Jurkat, Clone E6-1 (cell line): ENCODE measurements at regions not wholly inside any gene's neighbourhood (a gene's known extent, or its start where the extent isn't known, plus 50 kb on each side); places are given as distances from the start of the nearest gene placed in this dataset.
"Not testable (repeated sequence)": the region's sequence is repeated elsewhere in the genome, so short reads cannot be mapped to it uniquely, and the experiment has no call there.

Source experiments
- DNase-seq: peaks from one replicate; pipeline ENCODE4 v3.0.0-alpha.2; 2011; ENCODE audit warnings: low read depth, low spot score
- H3K4me3 ChIP-seq: 2 replicates; pipeline ENCODE4 v1.5.1; 2011; ENCODE audit warnings: mild to moderate bottlenecking, low read length, control low read depth, moderate library complexity

GRCh38 chr6:119449331-119450156 is 100.0 kb upstream of the MAN1A1 start:
- DNase-seq = no peak
- H3K4me3 ChIP-seq = no peak overlapping the region

DNA sequence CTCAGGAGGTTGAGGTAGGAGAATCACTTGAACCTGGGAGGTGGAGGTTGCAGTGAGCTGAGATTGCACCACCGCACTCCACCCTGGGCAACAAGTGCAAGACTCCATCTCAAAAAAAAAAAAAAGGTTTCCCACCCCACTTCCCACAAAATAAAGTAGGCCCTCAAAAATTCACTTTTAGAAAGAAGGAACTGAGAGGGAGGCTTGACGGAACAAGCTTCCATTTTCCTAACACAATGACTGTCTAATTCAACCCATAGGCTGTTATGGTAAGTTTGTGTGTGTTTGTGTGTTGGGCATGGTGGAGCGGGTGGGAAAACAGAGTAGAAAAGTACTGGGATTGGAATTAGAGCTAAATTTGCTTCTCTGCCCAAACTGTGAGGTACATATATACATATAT is 98.4 kb upstream of the MAN1A1 start:
- no peak overlapping the region for H3K4me3 ChIP-seq
- no peak for DNase-seq

DNA sequence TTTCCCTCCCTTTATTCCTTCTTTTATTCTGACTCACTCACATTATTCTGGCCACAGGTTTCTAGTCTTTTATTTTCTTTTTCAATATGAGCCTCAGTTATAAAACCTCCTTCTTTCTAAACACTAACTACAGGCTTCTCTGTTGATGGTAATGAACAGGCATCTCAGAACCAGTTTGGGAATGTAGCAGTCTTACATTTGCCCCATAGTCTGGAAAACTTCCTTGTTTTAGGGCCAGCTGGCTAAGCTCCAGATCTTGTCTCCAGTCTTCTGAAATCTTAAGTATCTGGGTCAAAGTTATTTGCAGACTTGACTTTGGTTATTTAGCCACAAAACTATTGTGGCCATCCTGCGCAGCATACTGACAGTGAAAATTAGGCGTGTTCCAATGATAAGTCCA is 97.0 kb upstream of the MAN1A1 start:
- no peak for DNase-seq
- H3K4me3 ChIP-seq = no peak overlapping the region

DNA sequence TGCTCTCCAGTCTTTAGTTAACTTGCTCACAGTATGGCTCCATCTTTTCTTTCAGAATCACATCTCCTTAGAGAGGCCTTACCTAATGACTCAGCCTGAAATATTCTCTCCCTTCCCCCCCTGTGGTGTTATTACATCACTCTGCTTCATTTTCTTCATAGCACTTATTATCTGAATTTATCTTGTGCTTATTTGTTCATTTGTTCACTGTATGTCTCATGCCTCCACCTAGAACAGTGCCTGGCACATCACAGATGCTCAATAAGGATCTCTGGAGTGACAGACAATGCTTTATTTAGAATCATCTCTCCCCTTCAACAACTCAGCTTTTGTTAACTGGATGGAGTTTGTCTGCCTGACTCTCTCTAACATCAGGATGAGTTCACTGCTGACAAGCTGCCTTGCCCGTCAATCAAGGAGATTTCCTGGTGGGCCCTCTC is 96.6 kb upstream of the MAN1A1 start:
- DNase-seq = no peak
- H3K4me3 ChIP-seq = no peak overlapping the region

DNA sequence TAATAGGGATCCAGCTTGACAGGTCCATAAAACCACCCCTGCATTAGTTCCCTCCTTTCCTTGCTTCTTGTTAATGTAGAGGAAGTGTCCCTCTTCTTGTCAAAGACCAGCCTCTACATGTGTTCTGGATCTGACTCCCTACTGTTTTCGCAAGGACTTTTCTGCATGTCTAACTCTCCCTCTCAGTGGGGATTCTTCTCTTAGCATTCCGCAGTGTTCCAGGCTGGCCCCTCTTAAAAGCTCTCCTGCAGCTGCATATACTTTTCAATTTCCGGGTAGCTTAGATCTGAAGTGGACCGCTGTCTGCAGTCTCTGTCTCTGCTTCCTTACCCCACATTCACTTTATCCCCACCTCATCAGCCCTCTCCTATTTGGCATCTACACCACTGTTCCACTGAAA is 96.1 kb upstream of the MAN1A1 start:
- H3K4me3 ChIP-seq = no peak overlapping the region
- DNase-seq = no peak

GRCh38 chr6:119444642-119445557 is 95.3 kb upstream of the MAN1A1 start:
- no peak overlapping the region for H3K4me3 ChIP-seq
- no peak for DNase-seq

DNA sequence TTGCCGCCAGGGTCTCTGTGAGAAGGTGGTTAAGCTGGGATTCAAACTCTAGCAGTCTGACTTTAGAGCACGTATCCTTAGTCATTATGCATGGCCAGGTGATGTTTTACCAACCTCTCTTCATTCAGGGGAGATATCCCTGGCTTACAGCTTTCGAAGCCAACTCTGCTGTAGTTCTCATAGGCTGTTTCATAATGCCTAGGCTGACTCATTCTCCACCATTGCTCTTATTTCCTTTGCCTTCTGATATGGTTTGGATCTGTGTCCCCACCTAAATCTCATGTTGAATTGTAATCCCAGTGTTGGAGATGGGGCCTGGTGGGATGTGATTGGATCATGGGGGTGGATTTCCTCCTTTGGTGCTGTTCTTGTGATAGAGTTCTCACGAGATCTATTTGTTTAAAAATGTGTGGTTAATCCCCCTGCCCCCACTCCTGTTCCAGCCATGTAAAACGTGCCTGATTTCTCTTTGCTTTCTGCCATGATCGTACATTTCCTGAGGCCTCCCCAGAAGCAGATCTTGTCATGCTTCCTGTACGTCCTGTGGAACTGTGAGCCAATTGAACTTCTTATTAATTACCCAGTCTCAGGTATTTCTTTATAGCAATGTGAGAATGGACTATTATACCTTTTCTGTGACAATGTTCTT is 94.6 kb upstream of the MAN1A1 start:
- no peak for DNase-seq
- H3K4me3 ChIP-seq = no peak overlapping the region

- H3K4me3 ChIP-seq = no peak overlapping the region
- no peak for DNase-seq
Measured at GRCh38 chr6:119442776-119443184, 93.2 kb upstream of the MAN1A1 start.

GRCh38 chr6:119440953-119441352 is 91.4 kb upstream of the MAN1A1 start:
- no peak overlapping the region for H3K4me3 ChIP-seq
- DNase-seq = no peak

- DNase-seq = no peak
- H3K4me3 ChIP-seq = no peak overlapping the region
Measured at GRCh38 chr6:119436583-119436982, 87.0 kb upstream of the MAN1A1 start.

DNA sequence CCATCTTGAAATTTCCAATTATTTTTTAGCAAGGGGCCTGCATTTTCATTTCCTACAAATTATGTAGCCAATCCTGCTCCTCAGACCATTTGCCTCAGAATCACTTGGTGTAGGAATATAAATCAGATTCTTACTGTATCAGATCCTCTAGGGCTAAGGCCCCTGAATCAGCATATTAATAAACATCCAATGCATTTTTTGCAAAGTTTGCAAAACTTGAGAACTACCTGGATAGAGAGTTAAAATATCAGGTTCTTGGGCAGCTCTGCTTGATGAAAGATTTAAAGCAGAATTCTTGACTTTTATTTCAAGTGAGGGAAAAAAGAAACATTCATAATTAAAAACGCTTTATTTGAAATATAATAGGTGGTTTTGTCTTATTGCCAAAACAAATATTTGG is 82.2 kb upstream of the MAN1A1 start:
- no peak overlapping the region for H3K4me3 ChIP-seq
- no peak for DNase-seq

GRCh38 chr6:119430805-119431204 is 81.2 kb upstream of the MAN1A1 start:
- no peak for DNase-seq
- no peak overlapping the region for H3K4me3 ChIP-seq

DNA sequence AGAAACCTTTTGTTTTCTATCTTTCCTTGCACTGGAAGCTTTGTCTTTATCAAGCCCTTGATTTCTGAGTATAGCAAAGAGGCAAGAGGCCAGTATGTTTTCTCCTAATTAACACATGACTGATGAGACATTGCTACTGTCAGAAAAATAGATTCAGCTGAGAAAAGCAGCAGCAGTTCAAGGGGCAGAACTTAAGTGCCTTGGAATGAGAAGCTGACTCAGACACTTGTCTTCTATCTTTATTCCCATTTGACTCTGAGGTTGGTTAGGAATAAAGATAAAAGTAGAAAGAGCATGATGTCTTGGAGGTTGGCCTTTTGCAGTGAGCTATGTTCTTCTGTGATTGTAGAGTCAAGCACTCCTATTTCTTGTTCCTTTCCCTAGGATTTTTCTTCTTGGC is 79.1 kb upstream of the MAN1A1 start:
- DNase-seq = no peak
- no peak overlapping the region for H3K4me3 ChIP-seq

DNA sequence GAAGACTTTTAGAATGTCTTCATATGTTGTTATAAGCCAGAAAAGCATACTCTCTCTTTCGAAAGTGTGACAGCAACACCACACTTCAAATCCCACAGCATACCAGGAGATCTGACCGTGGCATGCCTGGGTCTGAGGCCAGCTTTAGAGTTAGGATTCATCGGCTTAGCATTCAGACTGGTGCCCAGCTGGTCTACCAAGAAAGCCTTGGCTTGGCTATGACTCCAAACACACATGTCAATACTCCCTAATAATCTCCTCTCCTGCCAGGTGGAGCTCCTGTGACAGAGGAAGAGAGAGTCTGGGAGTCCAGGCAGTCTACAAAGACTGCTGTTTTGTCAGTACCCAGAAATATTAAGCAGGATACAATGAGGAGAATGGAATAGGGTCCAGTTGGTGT is 77.1 kb upstream of the MAN1A1 start:
- DNase-seq = no peak

GRCh38 chr6:119423996-119424395 is 74.4 kb upstream of the MAN1A1 start:
- no peak overlapping the region for H3K4me3 ChIP-seq
- no peak for DNase-seq

More for the DNA sequence above, 77.1 kb upstream of the MAN1A1 start:
- H3K4me3 ChIP-seq = no peak overlapping the region

DNA sequence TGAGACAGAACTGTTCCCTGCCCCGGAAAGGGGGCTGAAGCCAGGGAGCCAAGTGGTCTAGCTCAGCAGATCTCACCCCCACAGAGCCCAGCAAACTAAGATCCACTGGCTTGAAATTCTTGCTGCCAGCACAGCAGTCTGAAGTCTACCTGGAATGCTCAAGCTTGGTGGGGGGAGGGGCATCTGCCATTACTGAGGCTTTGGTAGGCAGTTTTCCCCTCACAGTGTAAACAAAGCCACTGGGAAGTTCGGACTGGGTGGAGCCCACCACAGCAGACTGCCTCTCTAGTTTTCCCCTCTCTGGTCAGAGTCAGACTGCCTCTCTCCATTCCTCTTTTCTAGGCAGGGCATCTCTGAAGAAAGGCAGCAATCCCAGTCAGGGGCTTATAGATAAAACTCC is 68.5 kb upstream of the MAN1A1 start:
- not testable (repeated sequence) for DNase-seq, H3K4me3 ChIP-seq

DNA sequence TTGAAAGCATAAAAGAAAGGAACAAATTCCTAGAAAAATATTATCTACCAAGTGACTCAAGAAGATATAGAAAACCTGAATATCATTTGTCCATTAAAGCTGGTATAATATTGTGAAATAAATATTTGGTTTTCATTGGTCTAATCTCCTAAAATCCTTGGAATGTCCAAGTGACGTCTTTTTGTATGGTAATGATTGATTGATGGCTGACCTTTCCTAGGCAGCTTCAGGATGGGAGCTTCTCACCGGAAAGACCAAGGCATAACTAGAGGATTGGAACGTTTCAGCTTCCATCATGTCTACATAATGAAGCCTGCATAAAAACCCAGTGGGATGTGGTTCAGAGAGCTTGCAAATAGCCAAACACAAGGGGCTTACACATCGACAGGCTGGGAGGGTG is 57.6 kb upstream of the MAN1A1 start:
- H3K4me3 ChIP-seq = no peak overlapping the region
- DNase-seq = no peak

DNA sequence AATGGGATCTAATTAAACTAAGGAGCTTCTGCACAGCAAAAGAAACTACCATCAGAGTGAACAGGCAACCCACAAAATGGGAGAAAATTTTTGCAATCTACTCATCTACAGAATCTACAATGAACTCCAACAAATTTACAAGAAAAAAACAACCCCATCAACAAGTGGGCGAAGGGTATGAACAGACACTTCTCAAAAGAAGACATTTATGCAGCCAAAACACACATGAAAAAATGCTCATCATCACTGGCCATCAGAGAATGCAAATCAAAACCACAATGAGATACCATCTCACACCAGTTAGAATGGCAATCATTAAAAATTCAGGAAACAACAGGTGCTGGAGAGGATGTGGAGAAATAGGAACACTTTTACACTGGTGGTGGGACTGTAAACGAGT is 55.6 kb upstream of the MAN1A1 start:
- DNase-seq = not testable (repeated sequence)

More for the DNA sequence above, 55.6 kb upstream of the MAN1A1 start:
- H3K4me3 ChIP-seq = not testable (repeated sequence)
